ENCODE measurements at regions not wholly inside any gene's neighbourhood (a gene's known extent, or its start where the extent isn't known, plus 50 kb on each side); places are given as distances from the start of the nearest gene placed in this dataset.

DNA sequence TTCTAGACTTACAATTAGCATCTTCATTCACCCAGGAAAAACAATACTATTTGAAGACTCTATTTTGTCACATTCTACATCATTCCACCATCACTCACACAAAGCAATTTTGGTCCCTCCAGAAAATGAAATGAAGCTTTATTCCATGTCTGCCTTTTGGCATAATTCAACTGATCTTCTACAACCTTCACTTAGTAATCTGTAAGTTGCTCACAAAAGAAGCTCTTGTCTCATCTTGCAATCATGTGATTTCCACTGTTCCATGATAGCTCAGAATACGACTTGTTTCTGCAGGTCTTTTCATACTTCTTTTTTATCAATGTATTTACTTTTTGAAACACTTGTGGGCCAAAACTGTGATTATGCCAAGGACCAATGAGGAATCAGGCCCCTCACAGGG lies 261.9 kb upstream of the NR4A3 start:
- DNase-seq: no peak
- H3K27ac ChIP-seq: no peak overlapping the region
- H3K4me3 ChIP-seq: no peak overlapping the region
- H3K27me3 ChIP-seq: no peaks in the 10 kb centered on the region
- no peaks in the 10 kb centered on the region for H3K9me3 ChIP-seq
- intact Hi-C loops (cut with DNase I; ENCODE audit: low total_unique reads): no loop called here
- H3K4me1 ChIP-seq: no peaks in the 10 kb centered on the region
- H3K36me3 ChIP-seq: no peaks in the 10 kb centered on the region
- TF ChIP-seq, protein P1, sequence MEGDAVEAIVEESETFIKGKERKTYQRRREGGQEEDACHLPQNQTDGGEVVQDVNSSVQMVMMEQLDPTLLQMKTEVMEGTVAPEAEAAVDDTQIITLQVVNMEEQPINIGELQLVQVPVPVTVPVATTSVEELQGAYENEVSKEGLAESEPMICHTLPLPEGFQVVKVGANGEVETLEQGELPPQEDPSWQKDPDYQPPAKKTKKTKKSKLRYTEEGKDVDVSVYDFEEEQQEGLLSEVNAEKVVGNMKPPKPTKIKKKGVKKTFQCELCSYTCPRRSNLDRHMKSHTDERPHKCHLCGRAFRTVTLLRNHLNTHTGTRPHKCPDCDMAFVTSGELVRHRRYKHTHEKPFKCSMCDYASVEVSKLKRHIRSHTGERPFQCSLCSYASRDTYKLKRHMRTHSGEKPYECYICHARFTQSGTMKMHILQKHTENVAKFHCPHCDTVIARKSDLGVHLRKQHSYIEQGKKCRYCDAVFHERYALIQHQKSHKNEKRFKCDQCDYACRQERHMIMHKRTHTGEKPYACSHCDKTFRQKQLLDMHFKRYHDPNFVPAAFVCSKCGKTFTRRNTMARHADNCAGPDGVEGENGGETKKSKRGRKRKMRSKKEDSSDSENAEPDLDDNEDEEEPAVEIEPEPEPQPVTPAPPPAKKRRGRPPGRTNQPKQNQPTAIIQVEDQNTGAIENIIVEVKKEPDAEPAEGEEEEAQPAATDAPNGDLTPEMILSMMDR (IDR thresholded peaks at IDR 0.05): no peak

DNA sequence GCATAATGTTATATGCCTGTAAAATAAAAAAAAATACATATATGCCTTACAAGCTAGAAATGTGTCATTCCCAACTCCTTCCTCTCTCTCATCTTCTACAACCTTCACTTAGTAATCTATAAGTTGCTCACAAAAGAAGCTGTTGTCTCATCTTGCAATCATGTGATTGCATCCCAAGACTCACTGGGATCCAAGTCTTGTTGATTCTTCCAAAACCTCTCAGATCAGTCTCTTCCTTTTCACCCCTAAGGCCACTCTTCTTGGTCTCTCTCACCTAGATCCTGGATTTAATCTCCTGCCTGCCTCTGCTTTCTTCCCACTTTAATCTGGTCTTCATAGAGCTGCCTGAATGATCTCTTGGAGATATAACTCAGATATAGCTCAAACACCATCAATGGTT lies 261.1 kb upstream of the NR4A3 start:
- Histone ChIP-seq H3K27ac (no peak overlapping the region), H3K4me3 (no peak overlapping the region), H3K36me3 (no peaks in the 10 kb centered on the region), H3K27me3 (no peaks in the 10 kb centered on the region), H3K4me1 (peaks cover 0 to 2% (median 0%) of the 10 kb centered on the region in 4 donors), H3K9me3 (no peaks in the 10 kb centered on the region)
- intact Hi-C loops (cut with DNase I; ENCODE audit: low total_unique reads): no loop called here
- TF ChIP-seq, protein P1 (IDR thresholded peaks at IDR 0.05): no peak
- no peak for DNase-seq

DNA sequence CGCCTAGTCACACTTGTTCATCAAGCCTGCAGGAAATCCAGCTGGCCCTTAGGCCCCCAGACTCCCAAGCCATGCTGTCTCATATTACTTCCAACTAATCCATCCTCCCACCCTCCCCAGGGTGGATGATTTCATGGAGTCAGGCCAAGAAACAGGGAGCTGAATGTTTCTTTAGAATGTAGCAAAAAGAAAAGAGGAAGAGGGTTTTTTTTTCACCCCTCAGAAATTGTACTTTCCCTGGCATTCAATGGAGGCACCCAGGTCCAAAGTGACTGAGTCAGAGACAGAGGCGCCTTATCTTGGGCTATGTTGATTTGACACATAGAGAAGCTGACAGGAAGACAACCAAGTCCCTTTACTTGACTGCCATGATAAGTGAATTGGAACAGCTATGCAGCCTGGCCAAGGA lies 260.2 kb upstream of the NR4A3 start:
- DNase-seq: no peak
- Histone ChIP-seq H3K9me3 (no peaks in the 10 kb centered on the region), H3K4me1 (peaks cover 0 to 4% (median 0%) of the 10 kb centered on the region in 4 donors), H3K4me3 (no peak overlapping the region), H3K36me3 (no peaks in the 10 kb centered on the region), H3K27ac (no peak overlapping the region), H3K27me3 (no peaks in the 10 kb centered on the region)
- TF ChIP-seq, protein P1 (IDR thresholded peaks at IDR 0.05): no peak
- intact Hi-C loops (cut with DNase I; ENCODE audit: low total_unique reads): no loop called here

DNA sequence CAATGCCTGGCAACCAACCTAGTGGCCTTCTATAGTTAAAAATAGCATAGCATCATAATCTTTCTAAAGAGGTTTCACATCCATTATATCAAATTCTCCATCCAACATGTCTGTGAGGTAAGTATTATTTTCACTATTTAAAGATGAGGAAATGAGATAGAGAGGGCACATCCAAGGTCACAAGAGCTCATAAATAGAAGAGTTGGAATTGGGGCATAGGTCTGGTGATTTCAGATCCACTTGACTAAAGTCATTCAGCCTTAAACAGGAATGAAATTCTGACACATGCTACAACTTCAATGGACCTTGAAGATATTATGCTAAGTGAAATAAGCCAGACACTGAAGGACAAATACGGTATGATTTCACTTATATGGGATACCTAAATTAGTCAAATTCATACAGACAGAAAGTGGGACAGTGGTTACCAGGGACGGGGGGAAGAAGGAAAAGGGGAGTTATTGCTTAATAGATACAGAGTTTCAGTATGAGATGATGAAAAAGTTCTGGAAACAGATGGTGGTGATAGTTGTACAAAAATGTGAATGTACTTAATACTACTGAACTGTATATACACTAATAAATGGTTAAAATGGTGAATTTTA lies 259.6 kb upstream of the NR4A3 start:
- no peak overlapping the region for H3K27ac ChIP-seq
- H3K4me3 ChIP-seq: no peak overlapping the region
- TF ChIP-seq, protein P1 (IDR thresholded peaks at IDR 0.05): no peak
- no peaks in the 10 kb centered on the region for H3K9me3 ChIP-seq
- intact Hi-C loops (cut with DNase I; ENCODE audit: low total_unique reads): no loop called here
- H3K4me1 ChIP-seq: peaks cover 0 to 4% (median 0%) of the 10 kb centered on the region in 4 donors
- H3K27me3 ChIP-seq: no peaks in the 10 kb centered on the region
- no peaks in the 10 kb centered on the region for H3K36me3 ChIP-seq
- DNase-seq: no peak

DNA sequence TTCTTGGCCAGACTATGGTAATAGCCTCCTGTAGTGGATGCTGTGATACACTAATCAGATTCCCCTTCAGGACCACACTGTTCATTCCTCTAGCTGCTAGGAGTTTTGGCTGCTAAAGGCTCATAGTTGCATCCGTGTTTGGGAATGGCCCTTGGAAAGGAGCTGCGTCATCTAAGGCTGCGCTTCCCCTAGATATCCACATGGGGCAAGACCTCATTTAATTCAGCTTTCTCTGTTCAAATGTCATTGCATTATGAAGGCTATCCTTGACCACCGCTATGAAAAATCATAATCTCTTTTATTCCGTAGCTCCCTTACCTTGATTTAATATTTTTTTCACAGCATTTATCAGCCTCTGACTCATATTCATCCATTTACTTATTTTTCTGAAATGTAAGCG lies 258.3 kb upstream of the NR4A3 start:
- no peaks in the 10 kb centered on the region for H3K9me3 ChIP-seq

More for the DNA sequence above, 258.3 kb upstream of the NR4A3 start:
- no peak for DNase-seq
- intact Hi-C loops (cut with DNase I; ENCODE audit: low total_unique reads): no loop called here
- Histone ChIP-seq H3K4me3 (no peak overlapping the region), H3K27ac (no peak overlapping the region), H3K27me3 (no peaks in the 10 kb centered on the region), H3K4me1 (peaks cover 0 to 4% (median 0%) of the 10 kb centered on the region in 4 donors), H3K36me3 (no peaks in the 10 kb centered on the region)
- TF ChIP-seq, protein P1 (IDR thresholded peaks at IDR 0.05): no peak

All from tibial artery (tissue), 4 donors.